Fibroblast of lung (primary cell): ENCODE measurements at regions not wholly inside any gene's neighbourhood (a gene's known extent, or its start where the extent isn't known, plus 50 kb on each side); places are given as distances from the start of the nearest gene placed in this dataset.
"Not testable (repeated sequence)": the region's sequence is repeated elsewhere in the genome, so short reads cannot be mapped to it uniquely, and the experiment has no call there.

ENCODE experiments used
- DNase-seq, 2 donors: peaks; one replicate each; pipeline versions ENCODE4 v3.0.0 to v3.0.0-alpha.2; 2010; ENCODE audit warnings: low read depth in 2 of 2
- H2AFZ ChIP-seq: 2 replicates; pipeline ENCODE4 v1.5.1; 2012; ENCODE audit warnings: low read length, control low read depth, inconsistent platforms
- H3K27ac ChIP-seq: 2 replicates; pipeline ENCODE4 v1.5.1; 2011; ENCODE audit warnings: low read length, control low read depth; ENCODE audit not compliant: insufficient read depth
- H3K27me3 ChIP-seq: 2 replicates; pipeline ENCODE4 v1.5.1; 2011; ENCODE audit warnings: mild to moderate bottlenecking, low read length; ENCODE audit not compliant: control insufficient read depth, insufficient read depth
- H3K36me3 ChIP-seq: 2 replicates; pipeline ENCODE4 v1.5.1; 2011; ENCODE audit warnings: low read length; ENCODE audit not compliant: control insufficient read depth, insufficient read depth
- H3K4me1 ChIP-seq: 2 replicates; pipeline ENCODE4 v1.5.1; 2011; ENCODE audit warnings: low read length; ENCODE audit not compliant: control insufficient read depth, insufficient read depth; ENCODE audit errors: extremely low read depth
- H3K4me2 ChIP-seq: 2 replicates; pipeline ENCODE4 v1.5.1; 2011; ENCODE audit warnings: low read length, control low read depth; ENCODE audit not compliant: insufficient read depth; ENCODE audit errors: extremely low read depth
- H3K4me3 ChIP-seq, 4 experiments: fragments of 200-600 bp in 1 of 4; sonication (generic) in 1 of 4; replicated peaks in 1 of 4; 2 replicates each; pipeline ENCODE4 v1.5.1; 2011 to 2016; ENCODE audit warnings: low read length in 4 of 4, low read depth in 3 of 4, mild to moderate bottlenecking in 3 of 4, control low read depth in 2 of 4, inconsistent platforms in 1 of 4, mixed read lengths in 1 of 4; ENCODE audit not compliant: insufficient read depth in 1 of 4; ENCODE audit errors: control extremely low read depth in 1 of 4
- H3K79me2 ChIP-seq: 2 replicates; pipeline ENCODE4 v1.5.1; 2012; ENCODE audit warnings: mild to moderate bottlenecking, low read length, inconsistent platforms; ENCODE audit not compliant: control insufficient read depth, insufficient read depth
- H3K9ac ChIP-seq: 2 replicates; pipeline ENCODE4 v1.5.1; 2011; ENCODE audit warnings: mild to moderate bottlenecking, low read length, control low read depth; ENCODE audit not compliant: insufficient read depth
- H3K9me3 ChIP-seq: 2 replicates; pipeline ENCODE4 v1.5.1; 2012; ENCODE audit warnings: low read depth, low read length; ENCODE audit not compliant: control insufficient read depth, insufficient read depth
- H4K20me1 ChIP-seq: 2 replicates; pipeline ENCODE4 v1.5.1; 2011; ENCODE audit warnings: low read length; ENCODE audit not compliant: control insufficient read depth, insufficient read depth; ENCODE audit errors: extremely low read depth
- CTCF ChIP-seq, 2 donors: IDR thresholded peaks in 1 of 2; conservative IDR thresholded peaks in 1 of 2; 1 replicate in 1 of 2; 2 replicates in 1 of 2; pipeline ENCODE4 v1.5.1; 2011 to 2012; ENCODE audit warnings: low read length in 2 of 2, control low read depth in 1 of 2, inconsistent platforms in 1 of 2, low read depth in 1 of 2, mild to moderate bottlenecking in 1 of 2
- EZH2 ChIP-seq: IDR thresholded peaks from 2 replicates; pipeline ENCODE4 v1.5.1; 2012; ENCODE audit warnings: low read length, control low read depth, mild to moderate bottlenecking; ENCODE audit errors: missing control alignments

- Histone ChIP-seq H3K4me3 (no peak overlapping the region), H4K20me1 (no peaks in the 10 kb centered on the region), H3K4me1 (no peaks in the 10 kb centered on the region), H3K9ac (no peak overlapping the region), H3K27ac (no peak overlapping the region), H3K9me3 (no peaks in the 10 kb centered on the region), H3K79me2 (no peaks in the 10 kb centered on the region), H3K4me2 (no peak overlapping the region), H3K27me3 (no peaks in the 10 kb centered on the region), H3K36me3 (no peaks in the 10 kb centered on the region), H2AFZ (no peak overlapping the region)
- TF ChIP-seq CTCF (conservative IDR thresholded peaks at IDR 0.05 in 1 of 2, IDR thresholded peaks at IDR 0.05 in 1 of 2; ENCODE audit: low read depth in 1 of 2, low read length in 2 of 2) = no peak
- DNase-seq = no peak
Observed at GRCh38 chr13:88717946-88718345, 1046.8 kb downstream of the SLITRK5 start.

GRCh38 chr13:88718781-88719180 is 1047.6 kb downstream of the SLITRK5 start:
- TF ChIP-seq CTCF (conservative IDR thresholded peaks at IDR 0.05 in 1 of 2, IDR thresholded peaks at IDR 0.05 in 1 of 2; ENCODE audit: low read depth in 1 of 2, low read length in 2 of 2) = no peak
- no peak for TF ChIP-seq EZH2
- Histone ChIP-seq H3K9me3 (no peaks in the 10 kb centered on the region), H3K27ac (no peak overlapping the region), H3K4me2 (no peak overlapping the region), H4K20me1 (no peaks in the 10 kb centered on the region), H2AFZ (no peak overlapping the region), H3K4me3 (no peak overlapping the region), H3K4me1 (no peaks in the 10 kb centered on the region), H3K79me2 (no peaks in the 10 kb centered on the region), H3K36me3 (no peaks in the 10 kb centered on the region), H3K9ac (no peak overlapping the region), H3K27me3 (no peaks in the 10 kb centered on the region)
- no peak for DNase-seq

GRCh38 chr13:88726075-88726474 is 1054.9 kb downstream of the SLITRK5 start:
- no peak overlapping the region for H3K4me3 ChIP-seq
- no peaks in the 10 kb centered on the region for H3K36me3 ChIP-seq
- no peaks in the 10 kb centered on the region for H3K79me2 ChIP-seq
- no peaks in the 10 kb centered on the region for H3K4me1 ChIP-seq
- no peak overlapping the region for H3K9ac ChIP-seq
- H3K4me2 ChIP-seq = no peak overlapping the region
- H4K20me1 ChIP-seq = no peaks in the 10 kb centered on the region
- TF ChIP-seq CTCF (conservative IDR thresholded peaks at IDR 0.05 in 1 of 2, IDR thresholded peaks at IDR 0.05 in 1 of 2; ENCODE audit: low read depth in 1 of 2, low read length in 2 of 2) = no peak
- TF ChIP-seq EZH2 = no peak
- H3K27me3 ChIP-seq = no peaks in the 10 kb centered on the region
- DNase-seq = no peak
- no peaks in the 10 kb centered on the region for H3K9me3 ChIP-seq
- no peak overlapping the region for H2AFZ ChIP-seq
- no peak overlapping the region for H3K27ac ChIP-seq

- not testable (repeated sequence) for H3K9me3 ChIP-seq, H3K4me3 ChIP-seq, H3K4me2 ChIP-seq
Observed at GRCh38 chr13:88727236-88727635, 1056.1 kb downstream of the SLITRK5 start.

More at GRCh38 chr13:88727236-88727635, 1056.1 kb downstream of the SLITRK5 start:
- H3K27ac ChIP-seq, H3K27me3 ChIP-seq, H2AFZ ChIP-seq, H4K20me1 ChIP-seq, H3K79me2 ChIP-seq, H3K36me3 ChIP-seq, H3K9ac ChIP-seq, DNase-seq, H3K4me1 ChIP-seq: not testable (repeated sequence)
